ENCODE measurements at regions not wholly inside any gene's neighbourhood (a gene's known extent, or its start where the extent isn't known, plus 50 kb on each side); places are given as distances from the start of the nearest gene placed in this dataset.

- TF ChIP-seq CTCF (IDR thresholded peaks at IDR 0.05; ENCODE audit: low read depth, low read length) = no peak
- no peak overlapping the region for H3K4me3 ChIP-seq (ENCODE audit: low read depth, low read length)
Observed at GRCh38 chr16:6229186-6229585, 1103.5 kb upstream of the RBFOX1 start.

GRCh38 chr16:6218855-6219254, 1113.8 kb upstream of the RBFOX1 start:
- TF ChIP-seq CTCF (IDR thresholded peaks at IDR 0.05; ENCODE audit: low read depth, low read length) = no peak
- no peak overlapping the region for H3K4me3 ChIP-seq (ENCODE audit: low read depth, low read length)

GRCh38 chr16:6216836-6217235, 1115.8 kb upstream of the RBFOX1 start:
- H3K4me3 ChIP-seq (ENCODE audit: low read depth, low read length) = no peak overlapping the region
- no peak for TF ChIP-seq CTCF (IDR thresholded peaks at IDR 0.05; ENCODE audit: low read depth, low read length)

GRCh38 chr16:6211644-6212043, 1114.0 kb upstream of the EEF2KMT start:
- H3K4me3 ChIP-seq (ENCODE audit: low read depth, low read length) = no peak overlapping the region
- no peak for TF ChIP-seq CTCF (IDR thresholded peaks at IDR 0.05; ENCODE audit: low read depth, low read length)

GRCh38 chr16:6209355-6209930, 1111.8 kb upstream of the EEF2KMT start:
- H3K4me3 ChIP-seq (ENCODE audit: low read depth, low read length) = no peak overlapping the region
- TF ChIP-seq CTCF (IDR thresholded peaks at IDR 0.05; ENCODE audit: low read depth, low read length) = no peak

- TF ChIP-seq CTCF (IDR thresholded peaks at IDR 0.05; ENCODE audit: low read depth, low read length) = no peak
- H3K4me3 ChIP-seq (ENCODE audit: low read depth, low read length) = no peak overlapping the region
Observed at GRCh38 chr16:6207580-6207979, 1110.0 kb upstream of the EEF2KMT start.

- TF ChIP-seq CTCF (IDR thresholded peaks at IDR 0.05; ENCODE audit: low read depth, low read length) = no peak
- H3K4me3 ChIP-seq (ENCODE audit: low read depth, low read length) = no peak overlapping the region
Observed at GRCh38 chr16:6207124-6207523, 1109.5 kb upstream of the EEF2KMT start.

Measured in WI38 (cell line).